ENCODE measurements at regions not wholly inside any gene's neighbourhood (a gene's known extent, or its start where the extent isn't known, plus 50 kb on each side); places are given as distances from the start of the nearest gene placed in this dataset.

DNA sequence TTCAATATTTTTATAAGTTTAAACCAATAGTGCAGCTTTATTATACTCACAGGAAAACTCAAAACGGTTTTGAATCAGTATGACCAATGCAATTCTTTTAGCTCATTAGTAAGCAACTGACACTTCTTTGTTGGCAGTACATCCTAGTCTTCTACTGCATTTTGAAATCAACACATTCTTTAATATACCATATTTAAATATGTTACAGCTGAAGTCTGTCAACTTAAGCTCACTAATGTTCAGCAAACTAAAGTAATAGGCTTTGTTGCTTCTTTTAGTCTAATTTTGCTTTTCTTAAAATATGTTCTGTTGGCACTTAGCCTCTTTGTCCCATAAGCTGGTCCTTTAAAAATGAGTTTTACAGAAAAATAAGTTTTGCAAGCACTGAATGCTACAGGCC, 55.4 kb upstream of the CCBE1 start:
- DNase-seq (ENCODE audit: low spot score): no peak

DNA sequence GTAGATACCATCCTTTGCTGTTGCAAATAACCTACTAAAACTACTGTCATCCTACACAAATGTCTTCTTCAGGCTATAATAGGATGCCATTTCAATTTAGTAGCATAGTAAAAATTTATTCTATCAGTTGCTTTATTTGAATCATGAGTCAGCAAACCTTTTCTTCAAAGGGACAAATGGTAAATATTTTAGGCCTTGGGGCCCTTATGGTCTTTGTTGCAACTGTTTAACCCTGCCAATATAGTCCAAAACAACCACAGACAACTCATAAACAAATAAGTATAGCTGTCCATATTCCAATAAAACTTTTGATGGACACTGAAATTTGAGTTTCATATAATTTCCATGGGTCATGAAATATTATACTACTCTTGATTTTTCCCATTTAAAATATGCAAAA, 54.0 kb upstream of the CCBE1 start:
- DNase-seq (ENCODE audit: low spot score): no peak

DNA sequence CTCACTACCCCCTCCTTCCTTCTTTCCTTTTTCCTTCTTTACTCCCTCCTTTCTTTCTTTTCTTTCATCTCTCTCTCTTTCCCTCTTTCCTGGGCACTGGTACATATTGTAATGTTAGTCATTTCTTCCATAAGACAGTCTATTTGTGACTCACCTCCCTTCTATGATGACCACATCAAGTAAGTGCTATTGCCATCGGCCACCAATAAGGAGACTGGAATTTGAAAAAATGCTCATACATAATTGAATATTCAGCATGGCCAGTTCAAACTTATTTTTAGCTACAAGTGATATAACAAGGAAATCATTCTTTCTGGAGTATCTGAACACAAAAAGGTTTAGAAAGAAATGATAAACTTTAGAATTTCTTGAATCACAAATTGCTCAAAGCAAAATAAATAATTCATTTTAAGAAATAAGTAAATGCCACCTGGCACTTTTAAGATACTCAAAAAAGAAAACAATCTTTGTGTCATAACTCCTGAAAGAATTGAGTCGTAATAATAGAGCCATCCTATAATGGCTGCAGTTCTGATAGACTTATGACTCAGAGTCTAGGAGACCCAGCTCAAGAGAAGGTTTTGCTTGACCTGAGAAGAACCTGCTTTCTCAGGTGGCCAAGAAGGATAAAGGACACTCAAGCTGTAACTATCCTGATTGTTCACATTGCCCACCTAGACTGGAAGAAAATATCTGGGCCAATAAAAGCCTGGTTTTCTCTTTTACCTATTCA, 51.6 kb upstream of the CCBE1 start:
- no peak for DNase-seq (ENCODE audit: low spot score)
